Prostate gland (tissue), 2 donors: ENCODE measurements at regions not wholly inside any gene's neighbourhood (a gene's known extent, or its start where the extent isn't known, plus 50 kb on each side); places are given as distances from the start of the nearest gene placed in this dataset.

ENCODE experiments used
- DNase-seq: peaks from one replicate; pipeline ENCODE4 v3.0.0-alpha.2; 2019; ENCODE audit warnings: low spot score
- H3K27ac ChIP-seq, 2 donors: fragments of 200-600 bp; sonication (generic); 2 replicates each; pipeline ENCODE4 v1.5.1; 2017 to 2019
- H3K27me3 ChIP-seq: fragments of 200-600 bp; sonication (generic); replicated peaks from 2 replicates; pipeline ENCODE4 v1.5.1; 2019; ENCODE audit not compliant: insufficient read depth
- H3K36me3 ChIP-seq, 2 donors: fragments of 200-600 bp; sonication (generic); 1 replicate in 1 of 2; 2 replicates in 1 of 2; pipeline versions ENCODE4 v1.5.1 to v1.8.1; 2017 to 2019
- H3K4me1 ChIP-seq: fragments of 200-600 bp; sonication (generic); replicated peaks from 2 replicates; pipeline ENCODE4 v1.5.1; 2019
- H3K4me3 ChIP-seq, 2 donors: fragments of 200-600 bp; sonication (generic); 2 replicates each; pipeline ENCODE4 v1.5.1; 2017 to 2019
- H3K9me3 ChIP-seq: fragments of 200-600 bp; sonication (generic); 2 replicates; pipeline ENCODE4 v1.5.1; 2017
- CTCF ChIP-seq, 4 experiments: fragments of 200-600 bp in 2 of 4; fragments of 450-650 bp in 2 of 4; sonication (generic) in 2 of 4; IDR thresholded peaks; 1 replicate in 3 of 4; 2 replicates in 1 of 4; pipeline ENCODE4 v1.5.1; 2016 to 2019; ENCODE audit warnings: antibody characterized with exemption in 4 of 4, mild to moderate bottlenecking in 2 of 4, moderate library complexity in 2 of 4
- POLR2A ChIP-seq: fragments of 450-650 bp; IDR thresholded peaks from one replicate; pipeline ENCODE4 v1.6.1; 2016; ENCODE audit warnings: antibody characterized with exemption, mild to moderate bottlenecking
- POLR2AphosphoS5 ChIP-seq: sonication (generic); formaldehyde crosslinking; IDR thresholded peaks from one replicate; pipeline ENCODE4 v1.6.1; 2017; ENCODE audit warnings: antibody characterized with exemption
- whole genome bisulfite sequencing: methylation state at CpG from one replicate; pipeline ENCODE4 v1.1.5; 2018; 5-methylcytosine and 5-hydroxymethylcytosine counted together
- intact Hi-C: fragments of 100-400 bp; cut with DNase I; formaldehyde crosslinking; loops from one replicate; pipeline ENCODE4 v1.14.2; 2022

GRCh38 chr16:11470676-11471415, 115.9 kb downstream of the LITAF start:
- H3K36me3 ChIP-seq, result no peaks in the 10 kb centered on the region
- TF ChIP-seq CTCF (IDR thresholded peaks at IDR 0.05), result no peak
- TF ChIP-seq POLR2A, result no peak
- TF ChIP-seq POLR2AphosphoS5, result no peak
- intact Hi-C loops, result no loop called here
- DNase-seq, result no peak
- H3K27ac ChIP-seq, result no peak overlapping the region
- no peaks in the 10 kb centered on the region for H3K4me1 ChIP-seq
- no peaks in the 10 kb centered on the region for H3K27me3 ChIP-seq
- no peaks in the 10 kb centered on the region for H3K9me3 ChIP-seq
- no peak overlapping the region for H3K4me3 ChIP-seq
- 85% methylated on average over 17 of the region's 17 CpGs for WGBS

GRCh38 chr16:11471548-11471947, 115.2 kb downstream of the LITAF start:
- DNase-seq, result no peak
- Histone ChIP-seq H3K27me3 (no peaks in the 10 kb centered on the region), H3K4me1 (no peaks in the 10 kb centered on the region), H3K4me3 (no peak overlapping the region), H3K9me3 (no peaks in the 10 kb centered on the region), H3K36me3 (no peaks in the 10 kb centered on the region), H3K27ac (no peak overlapping the region)
- intact Hi-C loops, result no loop called here
- no peak for TF ChIP-seq CTCF (IDR thresholded peaks at IDR 0.05)
- no peak for TF ChIP-seq POLR2AphosphoS5
- TF ChIP-seq POLR2A, result no peak
- WGBS, result 92% methylated on average over 12 of the region's 12 CpGs

- no peak overlapping the region for H3K27ac ChIP-seq
- H3K4me3 ChIP-seq, result no peak overlapping the region
- no peak for DNase-seq
- H3K9me3 ChIP-seq, result no peaks in the 10 kb centered on the region
- intact Hi-C loops, result no loop called here
- 95% methylated on average over 4 of the region's 4 CpGs for WGBS
- H3K4me1 ChIP-seq, result no peaks in the 10 kb centered on the region
- TF ChIP-seq POLR2A (no peak), POLR2AphosphoS5 (no peak), CTCF (IDR thresholded peaks at IDR 0.05) (no peak)
- H3K27me3 ChIP-seq, result no peaks in the 10 kb centered on the region
- H3K36me3 ChIP-seq, result no peaks in the 10 kb centered on the region
Observed at GRCh38 chr16:11472410-11472809, 114.3 kb downstream of the LITAF start.

- Histone ChIP-seq H3K36me3 (no peaks in the 10 kb centered on the region), H3K4me3 (no peak overlapping the region), H3K4me1 (no peaks in the 10 kb centered on the region), H3K27ac (no peak overlapping the region), H3K9me3 (no peaks in the 10 kb centered on the region), H3K27me3 (no peaks in the 10 kb centered on the region)
- no peak for TF ChIP-seq CTCF (IDR thresholded peaks at IDR 0.05)
- no peak for TF ChIP-seq POLR2A
- no peak for TF ChIP-seq POLR2AphosphoS5
- intact Hi-C loops, result no loop called here
- 91% methylated on average over 9 of the region's 9 CpGs for WGBS
- no peak for DNase-seq
Observed at GRCh38 chr16:11472851-11473250, 113.9 kb downstream of the LITAF start.

GRCh38 chr16:11473728-11474127, 113.0 kb downstream of the LITAF start:
- H3K4me1 ChIP-seq, result no peaks in the 10 kb centered on the region
- DNase-seq, result no peak
- intact Hi-C loops, result no loop called here
- WGBS, result 87% methylated on average over 10 of the region's 10 CpGs
- no peaks in the 10 kb centered on the region for H3K36me3 ChIP-seq
- H3K4me3 ChIP-seq, result no peak overlapping the region
- H3K27me3 ChIP-seq, result no peaks in the 10 kb centered on the region
- H3K27ac ChIP-seq, result no peak overlapping the region
- no peaks in the 10 kb centered on the region for H3K9me3 ChIP-seq
- TF ChIP-seq POLR2AphosphoS5 (no peak), POLR2A (no peak), CTCF (IDR thresholded peaks at IDR 0.05) (no peak)
